ENCODE measurements at regions not wholly inside any gene's neighbourhood (a gene's known extent, or its start where the extent isn't known, plus 50 kb on each side); places are given as distances from the start of the nearest gene placed in this dataset.

DNA sequence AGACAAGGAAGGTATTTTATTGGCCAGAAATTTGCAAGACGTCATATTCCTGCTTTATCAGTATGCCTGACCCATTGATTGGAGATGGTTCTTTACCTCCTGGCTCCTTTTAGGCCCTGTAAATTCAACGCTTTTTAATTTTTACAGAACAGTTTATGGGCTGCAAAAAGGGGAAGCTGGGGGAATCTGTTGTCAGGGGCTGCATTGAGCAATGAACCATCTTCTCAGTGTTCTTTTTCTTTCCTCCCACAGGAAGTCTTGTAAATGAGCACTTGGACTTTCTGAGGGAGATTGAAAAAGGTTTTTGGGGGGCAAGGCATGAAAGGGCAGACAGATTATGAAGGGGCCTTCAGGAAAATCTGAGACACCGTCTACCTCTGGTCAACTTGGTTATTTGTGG, 503.6 kb upstream of the TNP1 start:
- TF ChIP-seq, protein P1, sequence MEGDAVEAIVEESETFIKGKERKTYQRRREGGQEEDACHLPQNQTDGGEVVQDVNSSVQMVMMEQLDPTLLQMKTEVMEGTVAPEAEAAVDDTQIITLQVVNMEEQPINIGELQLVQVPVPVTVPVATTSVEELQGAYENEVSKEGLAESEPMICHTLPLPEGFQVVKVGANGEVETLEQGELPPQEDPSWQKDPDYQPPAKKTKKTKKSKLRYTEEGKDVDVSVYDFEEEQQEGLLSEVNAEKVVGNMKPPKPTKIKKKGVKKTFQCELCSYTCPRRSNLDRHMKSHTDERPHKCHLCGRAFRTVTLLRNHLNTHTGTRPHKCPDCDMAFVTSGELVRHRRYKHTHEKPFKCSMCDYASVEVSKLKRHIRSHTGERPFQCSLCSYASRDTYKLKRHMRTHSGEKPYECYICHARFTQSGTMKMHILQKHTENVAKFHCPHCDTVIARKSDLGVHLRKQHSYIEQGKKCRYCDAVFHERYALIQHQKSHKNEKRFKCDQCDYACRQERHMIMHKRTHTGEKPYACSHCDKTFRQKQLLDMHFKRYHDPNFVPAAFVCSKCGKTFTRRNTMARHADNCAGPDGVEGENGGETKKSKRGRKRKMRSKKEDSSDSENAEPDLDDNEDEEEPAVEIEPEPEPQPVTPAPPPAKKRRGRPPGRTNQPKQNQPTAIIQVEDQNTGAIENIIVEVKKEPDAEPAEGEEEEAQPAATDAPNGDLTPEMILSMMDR (conservative IDR thresholded peaks at IDR 0.05; ENCODE audit: low read depth in 2 of 2) = no peak
- TF ChIP-seq POLR2AphosphoS5 (IDR thresholded peaks at IDR 0.05; ENCODE audit: low read depth) (no peak), EZH2 (IDR thresholded peaks at IDR 0.05; ENCODE audit: low read depth, unreplicated experiment) (no peak), STAT1 (IDR thresholded peaks at IDR 0.05; ENCODE audit: unreplicated experiment) (no peak), EZH2phosphoT487 (IDR thresholded peaks at IDR 0.05; ENCODE audit: unreplicated experiment) (no peak), ZNF331 (CRISPR knock-in tag; IDR thresholded peaks at IDR 0.05; ENCODE audit: low read depth) (no peak)
- TF ChIP-seq, protein P2, sequence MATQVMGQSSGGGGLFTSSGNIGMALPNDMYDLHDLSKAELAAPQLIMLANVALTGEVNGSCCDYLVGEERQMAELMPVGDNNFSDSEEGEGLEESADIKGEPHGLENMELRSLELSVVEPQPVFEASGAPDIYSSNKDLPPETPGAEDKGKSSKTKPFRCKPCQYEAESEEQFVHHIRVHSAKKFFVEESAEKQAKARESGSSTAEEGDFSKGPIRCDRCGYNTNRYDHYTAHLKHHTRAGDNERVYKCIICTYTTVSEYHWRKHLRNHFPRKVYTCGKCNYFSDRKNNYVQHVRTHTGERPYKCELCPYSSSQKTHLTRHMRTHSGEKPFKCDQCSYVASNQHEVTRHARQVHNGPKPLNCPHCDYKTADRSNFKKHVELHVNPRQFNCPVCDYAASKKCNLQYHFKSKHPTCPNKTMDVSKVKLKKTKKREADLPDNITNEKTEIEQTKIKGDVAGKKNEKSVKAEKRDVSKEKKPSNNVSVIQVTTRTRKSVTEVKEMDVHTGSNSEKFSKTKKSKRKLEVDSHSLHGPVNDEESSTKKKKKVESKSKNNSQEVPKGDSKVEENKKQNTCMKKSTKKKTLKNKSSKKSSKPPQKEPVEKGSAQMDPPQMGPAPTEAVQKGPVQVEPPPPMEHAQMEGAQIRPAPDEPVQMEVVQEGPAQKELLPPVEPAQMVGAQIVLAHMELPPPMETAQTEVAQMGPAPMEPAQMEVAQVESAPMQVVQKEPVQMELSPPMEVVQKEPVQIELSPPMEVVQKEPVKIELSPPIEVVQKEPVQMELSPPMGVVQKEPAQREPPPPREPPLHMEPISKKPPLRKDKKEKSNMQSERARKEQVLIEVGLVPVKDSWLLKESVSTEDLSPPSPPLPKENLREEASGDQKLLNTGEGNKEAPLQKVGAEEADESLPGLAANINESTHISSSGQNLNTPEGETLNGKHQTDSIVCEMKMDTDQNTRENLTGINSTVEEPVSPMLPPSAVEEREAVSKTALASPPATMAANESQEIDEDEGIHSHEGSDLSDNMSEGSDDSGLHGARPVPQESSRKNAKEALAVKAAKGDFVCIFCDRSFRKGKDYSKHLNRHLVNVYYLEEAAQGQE (IDR thresholded peaks at IDR 0.05; ENCODE audit: unreplicated experiment) = no peak
